ENCODE measurements at regions not wholly inside any gene's neighbourhood (a gene's known extent, or its start where the extent isn't known, plus 50 kb on each side); places are given as distances from the start of the nearest gene placed in this dataset.

DNA sequence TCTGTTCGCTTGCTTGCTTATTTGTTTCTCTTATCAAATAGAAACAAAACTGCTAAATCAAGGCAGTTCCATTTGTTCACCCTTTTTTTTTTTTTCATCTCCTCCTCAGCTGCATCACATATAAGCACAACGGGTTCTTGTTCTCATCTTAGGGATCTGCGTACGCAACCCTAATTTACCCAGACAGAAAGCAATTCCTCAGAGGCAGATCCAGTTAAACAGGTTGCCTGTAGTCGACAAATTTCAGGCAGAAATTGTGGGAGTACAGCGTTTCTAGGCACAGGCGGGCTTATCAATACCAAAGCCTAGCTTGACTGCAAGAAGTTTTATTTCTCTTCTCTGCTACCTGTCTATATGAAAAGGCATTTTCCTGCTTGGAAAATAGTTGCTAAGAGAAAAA, 565.4 kb downstream of the NXPH1 start:
- H3K4me3 ChIP-seq (ENCODE audit: low read depth, low read length), result no peak overlapping the region
- H3K36me3 ChIP-seq (ENCODE audit: control insufficient read depth, insufficient read depth, low read length), result no peaks in the 10 kb centered on the region
- no peak overlapping the region for H2AFZ ChIP-seq
- no peak overlapping the region for H3K27ac ChIP-seq
- H3K9ac ChIP-seq, result no peak overlapping the region
- no peaks in the 10 kb centered on the region for H3K27me3 ChIP-seq (ENCODE audit: control insufficient read depth, insufficient read depth, low read length)
- H3K4me2 ChIP-seq (ENCODE audit: low read length), result no peak overlapping the region
- H3K79me2 ChIP-seq, result no peaks in the 10 kb centered on the region
- no peaks in the 10 kb centered on the region for H3K4me1 ChIP-seq
- no peaks in the 10 kb centered on the region for H3K9me3 ChIP-seq (ENCODE audit: control insufficient read depth, low read length)
- TF ChIP-seq, protein P1, sequence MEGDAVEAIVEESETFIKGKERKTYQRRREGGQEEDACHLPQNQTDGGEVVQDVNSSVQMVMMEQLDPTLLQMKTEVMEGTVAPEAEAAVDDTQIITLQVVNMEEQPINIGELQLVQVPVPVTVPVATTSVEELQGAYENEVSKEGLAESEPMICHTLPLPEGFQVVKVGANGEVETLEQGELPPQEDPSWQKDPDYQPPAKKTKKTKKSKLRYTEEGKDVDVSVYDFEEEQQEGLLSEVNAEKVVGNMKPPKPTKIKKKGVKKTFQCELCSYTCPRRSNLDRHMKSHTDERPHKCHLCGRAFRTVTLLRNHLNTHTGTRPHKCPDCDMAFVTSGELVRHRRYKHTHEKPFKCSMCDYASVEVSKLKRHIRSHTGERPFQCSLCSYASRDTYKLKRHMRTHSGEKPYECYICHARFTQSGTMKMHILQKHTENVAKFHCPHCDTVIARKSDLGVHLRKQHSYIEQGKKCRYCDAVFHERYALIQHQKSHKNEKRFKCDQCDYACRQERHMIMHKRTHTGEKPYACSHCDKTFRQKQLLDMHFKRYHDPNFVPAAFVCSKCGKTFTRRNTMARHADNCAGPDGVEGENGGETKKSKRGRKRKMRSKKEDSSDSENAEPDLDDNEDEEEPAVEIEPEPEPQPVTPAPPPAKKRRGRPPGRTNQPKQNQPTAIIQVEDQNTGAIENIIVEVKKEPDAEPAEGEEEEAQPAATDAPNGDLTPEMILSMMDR (IDR thresholded peaks at IDR 0.05), result no peak

DNA sequence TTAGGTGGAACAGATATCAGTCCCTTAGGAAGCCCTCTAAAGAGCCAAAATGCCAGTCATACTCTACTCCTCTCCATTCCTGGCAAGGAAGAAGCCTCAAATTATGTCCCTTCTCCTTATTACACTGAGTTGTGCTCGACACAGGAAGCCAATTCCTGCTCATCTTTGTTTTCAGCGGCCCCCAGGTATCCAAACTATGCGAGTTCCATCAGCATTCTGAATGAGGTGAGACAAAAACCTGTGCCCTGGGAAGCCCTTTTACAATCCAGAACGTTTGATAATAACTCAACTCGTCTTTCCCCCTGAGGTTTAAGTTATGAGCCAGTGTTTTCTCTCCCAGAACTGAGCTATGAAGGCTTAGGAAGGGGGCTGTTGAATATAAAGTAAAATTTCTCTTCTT, 580.5 kb downstream of the NXPH1 start:
- no peak overlapping the region for H3K4me3 ChIP-seq (ENCODE audit: low read depth, low read length)
- no peaks in the 10 kb centered on the region for H3K36me3 ChIP-seq (ENCODE audit: control insufficient read depth, insufficient read depth, low read length)
- H3K4me2 ChIP-seq (ENCODE audit: low read length), result no peak overlapping the region
- no peak overlapping the region for H2AFZ ChIP-seq
- H3K27ac ChIP-seq, result no peak overlapping the region
- TF ChIP-seq, protein P1 (IDR thresholded peaks at IDR 0.05), result no peak
- no peak overlapping the region for H3K9ac ChIP-seq
- no peaks in the 10 kb centered on the region for H3K9me3 ChIP-seq (ENCODE audit: control insufficient read depth, low read length)
- H3K79me2 ChIP-seq, result no peaks in the 10 kb centered on the region
- no peaks in the 10 kb centered on the region for H3K27me3 ChIP-seq (ENCODE audit: control insufficient read depth, insufficient read depth, low read length)
- no peaks in the 10 kb centered on the region for H3K4me1 ChIP-seq

DNA sequence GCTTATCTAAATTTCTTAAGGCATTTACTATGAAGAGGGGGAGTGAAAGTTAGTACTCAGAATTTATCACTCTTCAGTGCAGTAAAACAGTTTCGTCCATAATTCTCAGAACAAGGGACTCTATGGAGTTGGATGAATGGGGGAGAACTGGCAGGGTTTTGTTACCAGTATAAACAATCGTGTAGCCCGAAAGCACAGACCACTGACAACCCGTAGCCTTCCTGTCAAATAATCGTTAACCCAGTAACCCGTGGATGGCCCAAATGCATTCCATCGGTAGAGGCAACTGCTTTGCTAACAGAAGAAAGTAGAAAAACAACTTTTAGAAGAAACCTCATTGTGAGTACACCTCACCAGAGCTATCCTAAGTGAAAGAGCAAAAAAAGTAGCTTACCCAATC, 583.9 kb downstream of the NXPH1 start:
- Histone ChIP-seq H3K79me2 (no peaks in the 10 kb centered on the region), H3K4me1 (no peaks in the 10 kb centered on the region), H3K4me2 (ENCODE audit: low read length) (no peak overlapping the region), H3K27ac (no peak overlapping the region), H3K4me3 (ENCODE audit: low read depth, low read length) (no peak overlapping the region), H3K9ac (no peak overlapping the region), H3K36me3 (ENCODE audit: control insufficient read depth, insufficient read depth, low read length) (no peaks in the 10 kb centered on the region), H3K27me3 (ENCODE audit: control insufficient read depth, insufficient read depth, low read length) (no peaks in the 10 kb centered on the region), H3K9me3 (ENCODE audit: control insufficient read depth, low read length) (no peaks in the 10 kb centered on the region), H2AFZ (no peak overlapping the region)
- TF ChIP-seq, protein P1 (IDR thresholded peaks at IDR 0.05), result no peak

DNA sequence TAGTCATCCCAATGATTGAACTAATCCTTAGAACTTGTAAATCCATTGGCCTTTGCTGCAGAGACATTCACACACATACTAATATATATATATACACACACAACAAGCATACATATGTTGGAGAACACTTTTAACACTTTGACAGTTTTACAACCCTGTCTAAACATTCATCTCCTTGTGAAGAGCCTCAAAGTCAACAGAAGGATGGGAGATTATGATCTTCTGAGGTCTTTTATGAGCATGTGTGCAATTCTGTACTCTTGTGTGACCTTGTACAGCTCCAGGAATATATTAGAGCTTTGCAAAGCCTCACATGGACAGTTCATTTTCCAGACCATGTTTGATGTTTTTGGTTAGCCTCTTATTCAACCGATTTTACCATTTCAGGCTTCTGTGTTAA, 589.0 kb downstream of the NXPH1 start:
- TF ChIP-seq, protein P1 (IDR thresholded peaks at IDR 0.05), result no peak
- Histone ChIP-seq H3K9me3 (ENCODE audit: control insufficient read depth, low read length) (no peaks in the 10 kb centered on the region), H3K4me1 (no peaks in the 10 kb centered on the region), H2AFZ (no peak overlapping the region), H3K79me2 (no peaks in the 10 kb centered on the region), H3K27me3 (ENCODE audit: control insufficient read depth, insufficient read depth, low read length) (no peaks in the 10 kb centered on the region), H3K4me2 (ENCODE audit: low read length) (no peak overlapping the region), H3K36me3 (ENCODE audit: control insufficient read depth, insufficient read depth, low read length) (no peaks in the 10 kb centered on the region), H3K4me3 (ENCODE audit: low read depth, low read length) (no peak overlapping the region), H3K27ac (no peak overlapping the region), H3K9ac (no peak overlapping the region)

DNA sequence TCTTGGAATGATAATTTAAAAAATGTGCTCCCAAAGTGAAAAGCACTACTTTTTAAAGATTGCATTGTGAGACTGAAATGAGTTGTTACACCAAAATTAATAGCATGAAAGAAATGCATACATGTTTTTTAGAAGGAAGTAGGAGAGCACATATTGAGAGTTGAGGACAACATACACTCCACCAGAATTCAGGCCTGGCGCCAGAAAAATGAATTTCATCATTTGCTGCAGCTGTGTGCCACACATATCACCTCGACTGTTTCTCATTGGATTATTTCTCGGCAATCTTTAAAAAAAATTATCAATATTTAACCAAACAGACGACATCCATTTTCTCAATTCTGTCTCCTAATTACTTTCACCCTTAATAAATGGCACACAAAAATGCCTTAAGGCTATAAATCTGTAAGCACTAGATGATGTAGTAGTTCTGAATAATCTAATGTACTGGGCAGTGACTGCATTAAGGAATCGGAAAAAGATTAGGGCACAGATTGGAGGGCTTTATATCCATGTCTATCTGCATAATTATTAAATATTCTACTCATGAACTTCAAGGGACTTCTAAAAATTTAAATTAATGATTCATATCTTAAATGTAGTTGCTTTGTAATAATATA, 590.4 kb downstream of the NXPH1 start:
- Histone ChIP-seq H3K4me1 (no peaks in the 10 kb centered on the region), H3K9ac (no peak overlapping the region), H3K27me3 (ENCODE audit: control insufficient read depth, insufficient read depth, low read length) (no peaks in the 10 kb centered on the region), H3K4me3 (ENCODE audit: low read depth, low read length) (no peak overlapping the region), H3K36me3 (ENCODE audit: control insufficient read depth, insufficient read depth, low read length) (no peaks in the 10 kb centered on the region), H3K4me2 (ENCODE audit: low read length) (no peak overlapping the region), H3K27ac (no peak overlapping the region), H2AFZ (no peak overlapping the region), H3K9me3 (ENCODE audit: control insufficient read depth, low read length) (no peaks in the 10 kb centered on the region), H3K79me2 (no peaks in the 10 kb centered on the region)
- TF ChIP-seq, protein P1 (IDR thresholded peaks at IDR 0.05), result no peak

All from parathyroid adenoma (tissue), 2 donors.